ENCODE measurements at regions not wholly inside any gene's neighbourhood (a gene's known extent, or its start where the extent isn't known, plus 50 kb on each side); places are given as distances from the start of the nearest gene placed in this dataset.
A peak's percentile ranks its signal among the peaks of the same experiment; 100 is the strongest.

DNA sequence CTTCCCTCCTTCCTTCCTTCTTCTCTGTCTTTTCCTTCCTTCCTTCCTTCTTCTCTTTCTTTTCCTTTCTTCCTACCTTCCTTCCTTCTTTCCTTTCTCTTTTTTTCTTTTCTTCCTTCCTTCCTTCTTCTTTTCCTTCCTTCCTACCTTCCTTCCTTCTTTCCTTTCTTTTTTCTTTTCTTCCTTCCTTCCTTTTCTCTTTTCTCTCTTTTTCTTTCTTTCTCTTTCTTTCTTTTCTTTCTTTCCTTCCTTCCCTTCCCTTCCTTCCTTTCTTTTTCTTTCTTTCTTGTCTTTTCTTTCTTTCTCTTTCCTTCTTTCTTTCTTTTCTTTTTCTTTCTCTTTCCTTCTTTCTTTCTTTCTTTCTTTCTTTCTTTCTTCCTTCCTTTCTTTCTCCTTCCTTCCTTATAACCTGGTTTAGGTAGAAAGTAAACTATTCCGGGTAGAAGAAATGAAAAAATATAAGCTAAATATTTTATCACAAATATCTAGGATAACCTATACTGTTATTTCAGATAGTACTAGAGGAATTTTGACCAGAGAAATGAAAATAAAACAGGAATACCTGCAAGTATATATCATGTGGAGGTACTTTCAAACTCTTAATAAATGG, 1741.8 kb upstream of the CDH9 start:
- no peak for DNase-seq (ENCODE audit: extremely low read depth, low read depth, low spot score)

- no peak for DNase-seq (ENCODE audit: extremely low read depth, low read depth, low spot score)
Measured at GRCh38 chr5:28779161-28779754, 1740.9 kb upstream of the CDH9 start.

DNA sequence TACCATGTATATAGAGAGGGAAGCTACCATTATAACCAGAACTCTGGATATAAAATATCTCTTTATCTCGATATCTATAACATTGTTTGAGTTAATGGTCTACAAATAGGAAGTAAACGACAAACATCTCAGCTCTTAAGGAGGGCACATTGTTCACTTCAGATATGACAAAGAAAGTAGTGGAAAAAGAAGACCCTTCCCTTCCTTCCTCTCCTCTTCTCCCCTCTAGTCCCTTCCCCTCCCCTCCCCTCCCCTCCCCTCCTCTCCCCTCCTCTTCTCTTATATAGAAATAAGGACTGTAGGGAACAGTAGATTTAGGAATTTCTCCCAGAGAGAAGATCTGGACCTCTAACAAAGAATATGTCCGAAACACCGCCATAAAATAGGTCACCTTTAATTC, 1731.9 kb upstream of the CDH9 start:
- DNase-seq (ENCODE audit: extremely low read depth, low read depth, low spot score): no peak

- DNase-seq (ENCODE audit: extremely low read depth, low read depth, low spot score): peak; percentile 0
Measured at GRCh38 chr5:28766565-28767158, 1728.3 kb upstream of the CDH9 start.

DNA sequence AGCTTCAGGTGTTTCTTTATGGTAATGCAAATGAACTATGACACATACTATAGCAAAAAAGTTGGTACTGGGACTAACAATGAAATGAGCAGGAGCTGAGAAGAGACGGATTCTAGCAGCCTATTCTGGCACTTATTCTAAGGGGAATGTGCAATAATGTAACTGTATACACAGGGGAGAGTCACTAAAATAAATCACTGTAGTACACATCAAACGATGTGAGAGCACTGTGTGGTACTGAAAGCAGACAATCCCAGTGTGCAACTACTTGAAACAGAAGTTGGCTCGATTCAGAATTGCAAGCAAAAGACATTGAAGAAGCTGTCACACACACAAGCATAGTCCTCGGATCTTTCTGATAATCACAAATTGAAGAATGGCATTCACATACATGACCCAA, 1713.0 kb upstream of the CDH9 start:
- no peak for DNase-seq (ENCODE audit: extremely low read depth, low read depth, low spot score)

DNA sequence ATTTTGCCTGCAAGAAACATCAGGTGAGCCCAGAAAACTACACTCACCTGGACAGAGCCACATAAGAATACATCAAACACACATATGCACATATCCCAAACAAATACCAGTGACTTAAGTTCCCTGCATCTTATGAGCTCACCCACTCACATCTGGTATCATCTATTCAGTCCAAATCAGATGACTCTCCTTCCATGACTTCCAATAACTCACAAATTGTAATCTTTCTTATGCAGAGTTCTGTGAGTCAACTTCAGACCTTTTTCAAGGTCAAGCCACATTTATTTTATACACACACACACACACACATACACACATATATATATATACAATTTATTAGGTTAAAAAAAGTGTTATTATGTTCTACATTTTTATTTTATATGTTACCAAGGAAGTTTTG, 1711.9 kb upstream of the CDH9 start:
- DNase-seq (ENCODE audit: extremely low read depth, low read depth, low spot score): no peak

GRCh38 chr5:28748446-28748845, 1710.1 kb upstream of the CDH9 start:
- no peak for DNase-seq (ENCODE audit: extremely low read depth, low read depth, low spot score)

DNA sequence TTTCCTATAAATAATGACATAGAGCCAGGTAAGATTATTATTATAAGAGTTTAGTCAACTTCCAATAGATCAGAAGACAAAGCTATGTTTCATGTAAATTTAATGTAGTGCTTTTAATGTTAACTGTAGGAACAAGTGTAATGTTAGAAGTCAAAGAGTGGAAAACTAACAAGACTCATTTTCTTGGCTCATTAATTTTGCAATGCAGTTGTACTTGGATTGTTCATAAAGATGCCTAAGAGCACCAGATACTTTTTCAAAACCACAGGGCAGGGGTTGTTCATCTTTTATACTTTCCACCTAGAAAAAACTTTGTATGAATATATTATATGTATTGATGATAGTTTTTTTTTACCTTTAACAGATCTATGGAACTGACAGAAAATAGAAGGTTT, 1705.3 kb upstream of the CDH9 start:
- no peak for DNase-seq (ENCODE audit: extremely low read depth, low read depth, low spot score)

DNA sequence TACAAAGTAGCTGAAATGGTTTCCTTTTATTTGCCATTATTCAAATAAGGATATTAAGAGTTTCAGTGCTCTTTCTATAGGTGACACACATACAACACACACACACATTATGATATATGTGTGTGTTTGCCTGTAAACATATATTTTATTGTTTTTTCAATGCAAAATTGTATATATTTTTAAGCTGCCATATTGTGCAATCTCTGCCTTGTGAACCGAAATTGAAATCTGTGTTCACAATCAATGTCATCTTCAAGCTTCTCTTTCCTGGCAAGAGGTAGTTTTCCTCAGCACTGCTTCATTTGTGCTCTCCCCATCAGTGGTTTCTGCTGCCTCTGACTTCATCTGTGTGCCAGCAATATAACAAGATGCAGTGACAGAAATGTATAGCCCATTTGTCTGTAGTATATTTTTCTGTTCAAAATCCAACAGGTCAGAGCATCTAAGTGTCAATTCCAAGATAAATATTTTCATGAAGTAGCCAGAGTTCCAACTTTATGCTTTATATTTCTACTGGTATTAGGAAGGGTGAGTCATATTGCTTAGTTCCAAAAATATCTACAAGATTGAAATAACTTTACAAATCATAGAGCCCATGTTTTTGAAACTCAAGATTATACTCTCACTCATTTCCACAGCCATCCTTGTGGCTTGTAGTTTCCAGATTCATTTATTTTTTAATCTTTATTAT, 1704.8 kb upstream of the CDH9 start:
- no peak for DNase-seq (ENCODE audit: extremely low read depth, low read depth, low spot score)

GRCh38 chr5:28737682-28738081, 1699.3 kb upstream of the CDH9 start:
- no peak for DNase-seq (ENCODE audit: extremely low read depth, low read depth, low spot score)

- no peak for DNase-seq (ENCODE audit: extremely low read depth, low read depth, low spot score)
Measured at GRCh38 chr5:28737222-28737621, 1698.8 kb upstream of the CDH9 start.

DNA sequence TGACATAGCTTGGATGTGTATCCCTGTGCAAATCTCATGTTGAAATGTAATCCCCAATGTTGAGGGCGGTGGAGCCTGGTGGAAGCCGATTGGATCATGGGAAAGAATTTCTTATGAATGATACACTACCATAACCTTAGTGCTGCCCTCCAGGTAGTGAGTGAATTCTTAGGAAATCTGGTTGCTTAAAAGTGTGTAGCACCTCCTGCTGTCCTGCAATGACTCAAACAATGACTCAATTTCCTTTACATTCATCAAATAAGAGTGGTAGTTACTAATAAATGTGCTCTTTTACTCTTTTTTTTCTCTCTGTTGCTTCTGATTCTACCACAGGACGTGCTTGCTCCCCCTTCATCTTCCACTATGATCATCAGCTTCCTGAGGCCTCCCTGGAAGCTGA, 1696.0 kb upstream of the CDH9 start:
- no peak for DNase-seq (ENCODE audit: extremely low read depth, low read depth, low spot score)

- DNase-seq (ENCODE audit: extremely low read depth, low read depth, low spot score): no peak
Measured at GRCh38 chr5:28729067-28729466, 1690.7 kb upstream of the CDH9 start.

- no peak for DNase-seq (ENCODE audit: extremely low read depth, low read depth, low spot score)
Measured at GRCh38 chr5:28726815-28727214, 1688.4 kb upstream of the CDH9 start.

DNA sequence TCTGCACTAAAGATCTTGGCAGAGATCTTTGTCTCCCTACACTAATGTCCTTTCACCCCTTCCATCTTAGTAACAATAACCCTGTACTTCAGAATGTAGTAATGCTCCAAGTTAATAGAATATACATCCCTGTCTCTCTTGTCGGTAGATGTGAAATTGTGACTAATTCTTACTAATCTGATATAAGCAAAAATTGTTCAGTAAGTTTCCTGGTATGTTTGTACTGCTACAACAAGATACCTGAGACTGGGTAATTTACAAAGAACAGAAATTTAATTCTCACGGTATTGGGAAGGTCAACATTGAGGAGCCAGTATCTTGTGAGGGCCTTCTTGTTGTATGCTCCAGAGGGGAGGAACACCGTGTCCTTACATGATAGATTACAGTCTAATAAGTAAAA, 1686.6 kb upstream of the CDH9 start:
- no peak for DNase-seq (ENCODE audit: extremely low read depth, low read depth, low spot score)

- no peak for DNase-seq (ENCODE audit: extremely low read depth, low read depth, low spot score)
Measured at GRCh38 chr5:28714907-28715698, 1676.7 kb upstream of the CDH9 start.

DNA sequence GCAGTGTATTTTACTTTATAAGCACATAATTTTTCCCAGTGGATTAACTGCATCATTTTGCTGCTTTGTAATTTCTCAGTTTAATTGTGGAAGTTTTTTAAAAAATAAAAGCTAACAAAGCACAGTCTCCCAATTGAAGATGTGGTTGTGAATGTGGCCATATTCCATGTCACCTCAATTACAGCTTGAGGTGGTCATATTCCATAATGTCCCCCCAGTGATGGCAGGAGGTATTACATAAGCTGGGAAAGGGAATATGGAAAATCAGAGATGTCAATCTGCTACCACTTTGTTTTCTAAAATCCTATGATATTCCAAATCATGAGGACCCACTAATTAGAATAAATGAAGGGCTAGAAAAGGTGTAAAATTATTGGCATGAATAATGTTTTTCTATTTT, 1672.0 kb upstream of the CDH9 start:
- DNase-seq (ENCODE audit: extremely low read depth, low read depth, low spot score): no peak

DNA sequence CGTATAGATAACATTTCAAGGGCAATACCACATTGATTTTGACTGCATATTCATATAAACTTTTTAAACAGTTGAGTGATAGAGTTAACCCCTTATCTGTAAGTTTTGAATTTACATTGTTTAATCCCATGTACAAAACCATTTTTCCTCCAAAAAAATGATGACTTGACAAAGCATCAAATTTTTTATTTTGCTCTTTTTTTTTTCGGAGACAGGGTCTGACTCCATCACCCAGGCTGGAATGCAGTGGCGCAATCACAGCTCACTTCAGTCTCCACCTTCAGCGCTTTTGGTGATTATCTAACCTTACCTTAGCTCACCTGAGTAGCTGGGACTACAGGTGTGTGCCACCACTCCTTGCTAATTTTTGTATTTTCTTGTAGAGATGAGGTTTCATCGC, 1670.1 kb upstream of the CDH9 start:
- no peak for DNase-seq (ENCODE audit: extremely low read depth, low read depth, low spot score)

- DNase-seq (ENCODE audit: extremely low read depth, low read depth, low spot score): no peak
Measured at GRCh38 chr5:28707706-28708105, 1669.3 kb upstream of the CDH9 start.

- DNase-seq (ENCODE audit: extremely low read depth, low read depth, low spot score): no peak
Measured at GRCh38 chr5:28703651-28704260, 1665.4 kb upstream of the CDH9 start.

- no peak for DNase-seq (ENCODE audit: extremely low read depth, low read depth, low spot score)
Measured at GRCh38 chr5:28691526-28691925, 1653.1 kb upstream of the CDH9 start.

Measured in glomerular endothelial cell (primary cell).